BJ (cell line): ENCODE measurements at regions not wholly inside any gene's neighbourhood (a gene's known extent, or its start where the extent isn't known, plus 50 kb on each side); places are given as distances from the start of the nearest gene placed in this dataset.

ENCODE experiments used
- CTCF ChIA-PET: fragments of 350-600 bp; formaldehyde crosslinking; extraction: SDS; loops from one replicate; lab custom pipeline; 2021; ENCODE audit warnings: antibody characterized with exemption, inconsistent platforms; lab: Yijun Ruan, JAX
- POLR2A ChIA-PET: fragments of 300-600 bp; sonication (Branson Sonifier 250); formaldehyde crosslinking; extraction: SDS; loops from one replicate; lab custom pipeline; 2021; ENCODE audit warnings: antibody characterized with exemption; lab: Charles Lee
- DNase-seq: peaks from one replicate; pipeline ENCODE4 v3.0.0-alpha.2; 2011; ENCODE audit warnings: low read depth
- H3K27me3 ChIP-seq: 2 replicates; pipeline ENCODE4 v1.6.0; 2011; ENCODE audit warnings: low read length; ENCODE audit not compliant: control insufficient read depth, insufficient read depth
- H3K36me3 ChIP-seq: 2 replicates; pipeline ENCODE4 v1.5.1; 2011; ENCODE audit warnings: low read length; ENCODE audit not compliant: control insufficient read depth, insufficient read depth
- H3K4me3 ChIP-seq: 2 replicates; pipeline ENCODE4 v1.5.1; 2011; ENCODE audit warnings: low read depth, mild to moderate bottlenecking, control low read depth, low read length
- TF ChIP-seq, protein P1 (sequence below): IDR thresholded peaks from 2 replicates; pipeline ENCODE4 v1.5.1; 2011; ENCODE audit warnings: low read depth, mild to moderate bottlenecking, control low read depth, inconsistent platforms, low read length, moderate library complexity; ENCODE audit not compliant: insufficient read depth

DNA sequence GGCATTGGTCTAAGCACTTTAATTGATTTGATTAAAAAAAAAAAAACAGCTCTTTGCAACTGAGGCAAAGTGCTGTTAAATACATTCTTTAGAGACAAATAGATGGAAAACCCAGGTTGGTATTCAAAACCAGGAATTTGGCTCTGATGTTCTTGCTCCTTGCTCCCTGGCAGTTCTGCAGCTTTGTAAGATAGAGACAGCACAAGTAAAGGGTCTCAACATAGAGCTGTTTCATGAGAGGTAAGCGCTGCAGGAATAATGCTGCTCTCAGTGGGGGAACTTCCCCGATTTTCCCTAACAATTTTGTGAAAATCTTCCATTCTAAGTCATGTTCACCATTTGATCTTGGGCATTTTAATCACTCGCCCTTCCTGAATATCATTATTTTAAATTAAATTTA lies 479.5 kb upstream of the HS3ST1 start:
- H3K36me3 ChIP-seq = no peaks in the 10 kb centered on the region
- TF ChIP-seq, protein P1, sequence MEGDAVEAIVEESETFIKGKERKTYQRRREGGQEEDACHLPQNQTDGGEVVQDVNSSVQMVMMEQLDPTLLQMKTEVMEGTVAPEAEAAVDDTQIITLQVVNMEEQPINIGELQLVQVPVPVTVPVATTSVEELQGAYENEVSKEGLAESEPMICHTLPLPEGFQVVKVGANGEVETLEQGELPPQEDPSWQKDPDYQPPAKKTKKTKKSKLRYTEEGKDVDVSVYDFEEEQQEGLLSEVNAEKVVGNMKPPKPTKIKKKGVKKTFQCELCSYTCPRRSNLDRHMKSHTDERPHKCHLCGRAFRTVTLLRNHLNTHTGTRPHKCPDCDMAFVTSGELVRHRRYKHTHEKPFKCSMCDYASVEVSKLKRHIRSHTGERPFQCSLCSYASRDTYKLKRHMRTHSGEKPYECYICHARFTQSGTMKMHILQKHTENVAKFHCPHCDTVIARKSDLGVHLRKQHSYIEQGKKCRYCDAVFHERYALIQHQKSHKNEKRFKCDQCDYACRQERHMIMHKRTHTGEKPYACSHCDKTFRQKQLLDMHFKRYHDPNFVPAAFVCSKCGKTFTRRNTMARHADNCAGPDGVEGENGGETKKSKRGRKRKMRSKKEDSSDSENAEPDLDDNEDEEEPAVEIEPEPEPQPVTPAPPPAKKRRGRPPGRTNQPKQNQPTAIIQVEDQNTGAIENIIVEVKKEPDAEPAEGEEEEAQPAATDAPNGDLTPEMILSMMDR = no peak
- ChIA-PET POLR2A (no interaction called here), CTCF (no interaction called here)
- H3K4me3 ChIP-seq = no peak overlapping the region
- H3K27me3 ChIP-seq = no peaks in the 10 kb centered on the region
- DNase-seq = no peak

DNA sequence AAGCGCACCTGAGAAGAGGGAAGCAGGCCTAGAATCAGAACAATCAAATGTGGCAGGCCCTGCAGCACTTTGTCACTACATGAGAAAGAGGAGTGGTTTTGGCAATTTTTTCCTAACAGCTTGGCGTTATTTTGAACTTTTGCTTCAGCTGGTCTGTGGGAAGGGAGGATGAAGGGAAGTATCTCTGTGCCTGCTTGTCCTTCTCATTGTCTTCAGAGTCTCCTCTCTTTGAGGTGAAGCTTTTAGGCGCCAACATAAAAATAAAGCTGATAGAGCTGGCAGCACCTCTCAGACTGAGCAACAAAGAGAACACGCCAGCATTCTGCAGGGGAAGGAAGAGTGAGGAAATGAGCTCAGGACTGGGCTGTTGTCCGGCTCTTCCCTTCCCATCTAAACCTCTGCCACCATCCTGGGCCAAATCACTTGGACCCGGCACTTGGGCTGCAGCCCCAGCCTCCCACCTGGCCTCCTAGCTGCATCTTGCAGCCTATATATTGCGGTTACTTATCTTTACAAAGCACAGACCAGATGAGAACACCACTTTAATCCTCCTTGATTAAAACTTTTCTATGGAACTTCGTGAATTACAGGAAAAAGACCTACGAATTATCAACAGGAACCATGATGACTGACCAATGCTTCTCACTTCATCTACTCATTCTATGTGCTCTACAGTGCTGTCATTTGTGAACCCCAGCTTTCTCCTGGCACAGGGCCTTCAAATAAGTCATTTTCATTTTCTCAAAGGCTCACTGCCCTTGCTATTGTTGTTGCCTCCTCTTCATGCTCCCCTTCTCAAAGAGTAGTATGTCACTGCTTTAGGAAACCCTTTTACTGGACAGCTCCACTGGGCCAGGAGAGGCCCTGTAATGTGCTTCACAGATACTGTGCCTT lies 476.4 kb upstream of the HS3ST1 start:
- Histone ChIP-seq H3K4me3 (no peak overlapping the region), H3K27me3 (no peaks in the 10 kb centered on the region), H3K36me3 (no peaks in the 10 kb centered on the region)
- ChIA-PET CTCF (interaction anchor here (0.5 kb wide), 1 partner anchor 312 kb away, joined by 3 read pairs; no protein-coding TSS in a partner anchor), POLR2A (no interaction called here)
- TF ChIP-seq, protein P1 = no peak
- no peak for DNase-seq

DNA sequence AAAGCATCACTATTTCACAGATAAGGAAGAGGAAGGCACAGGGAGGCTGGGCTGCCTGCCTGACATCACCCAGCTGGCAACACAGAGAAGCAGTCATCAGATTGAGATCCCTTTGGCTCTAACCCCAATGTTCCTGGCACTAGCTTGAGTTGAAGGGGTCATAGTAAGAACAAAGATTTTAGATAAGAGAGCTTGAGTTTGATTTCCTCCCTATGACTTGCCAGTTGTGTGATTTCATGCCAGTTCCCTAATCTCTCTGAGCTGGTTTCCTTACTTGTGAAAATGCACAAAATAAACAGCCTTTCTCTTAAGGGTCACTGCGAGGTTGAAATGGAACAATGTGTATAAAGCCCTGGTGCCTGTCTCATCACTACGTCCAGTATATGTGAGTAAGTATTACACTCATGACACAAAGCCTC lies 475.4 kb upstream of the HS3ST1 start:
- ChIA-PET POLR2A (no interaction called here), CTCF (no interaction called here)
- TF ChIP-seq, protein P1 = no peak
- Histone ChIP-seq H3K4me3 (no peak overlapping the region), H3K27me3 (no peaks in the 10 kb centered on the region), H3K36me3 (no peaks in the 10 kb centered on the region)
- DNase-seq = no peak

DNA sequence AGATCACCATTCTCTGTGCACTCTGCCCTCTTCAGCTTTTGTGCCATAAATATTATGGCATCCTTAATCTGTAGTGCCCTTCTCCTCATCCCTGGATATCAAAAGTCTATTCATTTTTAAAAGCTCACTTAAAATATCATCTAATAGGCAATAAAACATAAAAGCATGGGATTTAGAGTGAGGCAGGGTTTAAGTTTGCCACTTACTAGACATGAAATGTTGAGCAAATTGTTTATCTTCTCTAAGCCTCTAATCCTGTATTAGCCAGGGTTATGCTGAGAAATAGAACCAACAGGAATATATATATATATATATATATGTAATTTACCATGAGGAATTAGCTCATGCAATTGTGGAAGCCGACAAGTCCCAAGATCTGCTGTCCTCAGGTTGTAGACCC lies 472.4 kb upstream of the HS3ST1 start:
- TF ChIP-seq, protein P1 = no peak
- ChIA-PET POLR2A (no interaction called here), CTCF (interaction anchor here (0.6 kb wide), 2 partner anchors 25 to 1502 kb away, joined by 3 to 5 read pairs; no protein-coding TSS in a partner anchor)
- H3K36me3 ChIP-seq = no peaks in the 10 kb centered on the region
- no peak overlapping the region for H3K4me3 ChIP-seq
- no peaks in the 10 kb centered on the region for H3K27me3 ChIP-seq
- DNase-seq = no peak

DNA sequence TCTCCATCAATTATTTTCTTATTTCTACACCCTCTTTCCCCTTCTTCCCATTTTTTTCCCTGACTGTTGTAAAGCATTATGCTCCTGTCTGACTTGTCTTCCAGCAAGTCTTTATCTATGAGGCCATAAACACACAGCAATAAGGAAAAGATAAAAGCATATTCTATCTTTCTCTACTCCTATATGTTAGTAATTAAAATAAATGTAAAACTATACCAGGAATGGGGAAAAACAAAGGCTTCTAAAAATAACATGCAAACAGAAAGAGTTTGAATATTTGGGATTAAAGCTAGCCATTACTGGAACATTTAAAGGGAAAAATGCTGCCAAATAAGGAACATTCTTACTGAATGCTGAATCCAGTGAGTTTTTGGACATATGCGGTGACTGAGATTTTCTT lies 471.7 kb upstream of the HS3ST1 start:
- DNase-seq = no peak
- ChIA-PET POLR2A (no interaction called here), CTCF (interaction anchor here (0.6 kb wide), 1 partner anchor 1501 kb away, joined by 5 read pairs; no protein-coding TSS in a partner anchor)
- no peak overlapping the region for H3K4me3 ChIP-seq
- no peaks in the 10 kb centered on the region for H3K36me3 ChIP-seq
- no peaks in the 10 kb centered on the region for H3K27me3 ChIP-seq
- TF ChIP-seq, protein P1 = no peak
